GM12891 (cell line): ENCODE measurements at regions not wholly inside any gene's neighbourhood (a gene's known extent, or its start where the extent isn't known, plus 50 kb on each side); places are given as distances from the start of the nearest gene placed in this dataset.

Source experiments
- POLR2A ChIP-seq: IDR thresholded peaks from 2 replicates; pipeline ENCODE4 v1.6.1; 2011; ENCODE audit warnings: low read depth, low read length, control low read depth
- POLR2AphosphoS5 ChIP-seq: IDR thresholded peaks from 2 replicates; pipeline ENCODE4 v1.6.1; 2011; ENCODE audit warnings: low read depth, low read length, control low read depth

DNA sequence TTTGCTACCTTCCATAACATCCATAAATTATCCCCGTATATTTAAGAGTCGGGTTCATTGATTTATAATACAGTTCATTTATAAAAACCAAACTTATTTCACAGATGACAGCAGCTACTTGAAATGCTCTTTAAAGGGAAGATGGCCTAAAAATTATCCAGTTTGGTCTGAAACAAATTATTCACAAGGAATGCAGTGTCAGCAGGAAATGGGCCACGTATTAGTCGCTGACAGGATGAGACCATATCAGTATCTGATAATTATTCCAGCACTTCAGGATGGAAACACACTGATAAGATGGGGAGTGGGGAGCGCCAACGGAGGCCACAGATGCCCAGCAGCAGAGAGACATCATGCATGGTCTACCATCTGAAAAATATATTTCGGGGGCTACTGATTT, 60.5 kb upstream of the TMEM132D start:
- TF ChIP-seq POLR2A (no peak), POLR2AphosphoS5 (no peak)
